K562 (cell line): ENCODE measurements at regions not wholly inside any gene's neighbourhood (a gene's known extent, or its start where the extent isn't known, plus 50 kb on each side); places are given as distances from the start of the nearest gene placed in this dataset.

Experiments used
- ATAC-seq: fragments of 200-7000 bp; cut with Tn5 transposase; 3 replicates; pipeline ENCODE4 v1.9.1; 2020; ENCODE audit warnings: moderate library complexity
- BruUV-seq: library from RNA; stranded (reverse); fragments of 400-500 nt; replicated peaks from 2 replicates; lab custom pipeline; 2021; lab: Mats Ljungman, UMichigan
- CTCF ChIA-PET: fragments of 300-600 bp; formaldehyde crosslinking; extraction: SDS; loops from one replicate; lab custom pipeline; 2021; ENCODE audit warnings: low intra/inter-chr PET ratio; lab: Yijun Ruan, JAX
- POLR2A ChIA-PET: fragments of 300-600, 350-650 bp; sonication (Branson Sonifier 250); formaldehyde crosslinking; extraction: SDS; loops from one replicate; lab custom pipeline; 2021; ENCODE audit warnings: antibody characterized with exemption, inconsistent platforms; lab: Yijun Ruan, JAX
- DNase-seq, 4 experiments: peaks; one replicate each; pipeline versions ENCODE4 v3.0.0 to v3.0.0-alpha.2; 2011 to 2018; ENCODE audit warnings: low spot score in 3 of 4, mixed read lengths in 3 of 4; ENCODE audit errors: extremely low read depth in 1 of 4
- FAIRE-seq: peaks from 2 replicates; lab custom pipeline; 2011; peaks lifted over from hg19 to GRCh38; lab: Jason Lieb, UNC
- H2AFZ ChIP-seq: 2 replicates; pipeline ENCODE4 v1.6.0; 2011; ENCODE audit warnings: low read depth, low read length, control low read depth, inconsistent platforms
- H3K27ac ChIP-seq: fragments of 200-600 bp; 3 replicates; pipeline ENCODE4 v1.8.0; 2011; ENCODE audit warnings: low read depth, mild to moderate bottlenecking, control low read depth, inconsistent platforms, low read length, moderate library complexity, mixed read lengths; ENCODE audit errors: extremely low read depth
- H3K27me3 ChIP-seq, 2 experiments: fragments of 300-600 bp in 1 of 2; 2 replicates in 1 of 2; 3 replicates in 1 of 2; pipeline versions ENCODE4 v1.6.0 to v1.8.0; 2011; ENCODE audit warnings: inconsistent platforms in 2 of 2, low read length in 2 of 2, mild to moderate bottlenecking in 1 of 2, mixed read lengths in 1 of 2, moderate library complexity in 1 of 2; ENCODE audit not compliant: control insufficient read depth in 2 of 2, insufficient read depth in 2 of 2
- H3K36me3 ChIP-seq: fragments of 300-600 bp; 3 replicates; pipeline ENCODE4 v1.8.0; 2011; ENCODE audit warnings: mild to moderate bottlenecking, low read length, inconsistent platforms; ENCODE audit not compliant: control insufficient read depth, insufficient read depth
- H3K4me1 ChIP-seq, 2 experiments: fragments of 200-600 bp in 1 of 2; replicated peaks in 1 of 2; 2 replicates in 1 of 2; 3 replicates in 1 of 2; pipeline versions ENCODE4 v1.5.1 to v1.8.0; 2011; ENCODE audit warnings: inconsistent platforms in 2 of 2, low read length in 2 of 2, mild to moderate bottlenecking in 1 of 2, mixed read lengths in 1 of 2, moderate library complexity in 1 of 2; ENCODE audit not compliant: control insufficient read depth in 2 of 2, insufficient read depth in 2 of 2
- H3K4me2 ChIP-seq: 2 replicates; pipeline ENCODE4 v1.6.1; 2011; ENCODE audit warnings: low read length, control low read depth, inconsistent platforms, mixed read lengths; ENCODE audit not compliant: insufficient read depth
- H3K4me3 ChIP-seq: fragments of 200-600 bp; sonication (generic), shearing (Covaris generic); 2 replicates; pipeline ENCODE4 v1.5.1; 2016; ENCODE audit warnings: control low read depth, inconsistent platforms
- H3K79me2 ChIP-seq: fragments of 200-600 bp; 3 replicates; pipeline ENCODE4 v1.8.0; 2011; ENCODE audit warnings: low read length, inconsistent platforms; ENCODE audit not compliant: control insufficient read depth, insufficient read depth
- H3K9ac ChIP-seq, 2 experiments: 2 replicates each; pipeline versions ENCODE4 v1.6.0 to v1.6.1; 2011; ENCODE audit warnings: low read depth in 2 of 2, low read length in 2 of 2, control low read depth in 1 of 2, inconsistent platforms in 1 of 2, mild to moderate bottlenecking in 1 of 2, mixed read lengths in 1 of 2; ENCODE audit not compliant: insufficient read depth in 1 of 2
- H3K9me1 ChIP-seq: one replicate; pipeline ENCODE4 v1.6.0; 2011; ENCODE audit warnings: inconsistent platforms, mild to moderate bottlenecking, low read length, moderate library complexity; ENCODE audit not compliant: control insufficient read depth, insufficient read depth
- H3K9me3 ChIP-seq: replicated peaks from 2 replicates; pipeline ENCODE4 v1.5.1; 2011; ENCODE audit warnings: low read depth, low read length, inconsistent platforms; ENCODE audit not compliant: control insufficient read depth, insufficient read depth
- H4K20me1 ChIP-seq: replicated peaks from 2 replicates; pipeline ENCODE4 v1.6.1; 2011; ENCODE audit warnings: low read length, inconsistent platforms, mixed read lengths; ENCODE audit not compliant: control insufficient read depth, insufficient read depth
- GABPB1 ChIP-seq: sonication (generic); formaldehyde crosslinking; IDR thresholded peaks from 2 replicates; pipeline ENCODE4 v1.8.0; 2022; ENCODE audit warnings: mild to moderate bottlenecking, missing genetic modification reagents
- MITF ChIP-seq: IDR thresholded peaks from 2 replicates; pipeline ENCODE4 v1.6.1; 2014; ENCODE audit warnings: antibody characterized with exemption
- PTTG1 ChIP-seq: fragments of 450-650 bp; IDR thresholded peaks from 2 replicates; pipeline ENCODE4 v1.6.1; 2016; ENCODE audit warnings: low read depth, mild to moderate bottlenecking, missing genetic modification characterization, missing compliant biosample characterization
- RCOR1 ChIP-seq, 2 experiments: IDR thresholded peaks; 2 replicates each; pipeline ENCODE4 v1.6.1; 2012; ENCODE audit warnings: low read depth in 2 of 2, low read length in 2 of 2, borderline replicate concordance in 1 of 2, improper control_type of control experiment in 1 of 2
- ZHX1 ChIP-seq: fragments of 150-350 bp; conservative IDR thresholded peaks from 2 replicates; pipeline ENCODE4 v1.6.1; 2014; ENCODE audit warnings: low read length
- WGBS: fragments of 100-300 bp; shearing (Covaris generic); methylation state at CpG from one replicate; pipeline ENCODE4 v1.1.6; 2016; ENCODE audit warnings: low coverage, mixed read lengths; ENCODE audit not compliant: insufficient coverage; ENCODE audit errors: missing lambda C conversion rate; 5-methylcytosine and 5-hydroxymethylcytosine counted together
- in situ Hi-C: fragments of 300-500 bp; cut with MboI; formaldehyde crosslinking; loops from 4 replicates; pipeline ENCODE4 v1.15.0; 2018; ENCODE audit warnings: inconsistent platforms, mixed read lengths
- intact Hi-C: fragments of 100-400 bp; cut with micrococcal nuclease; formaldehyde crosslinking; loops from 2 replicates; pipeline ENCODE4 v1.14.2; 2022
- TF ChIP-seq, protein P1 (sequence below): fragments of 200-800 bp; sonication (Bioruptor generic); IDR thresholded peaks from 2 replicates; pipeline ENCODE4 v1.6.1; 2017; ENCODE audit warnings: missing genetic modification characterization, missing compliant biosample characterization

- TF ChIP-seq ZHX1, result no peak
- TF ChIP-seq RCOR1 (IDR thresholded peaks at IDR 0.05; ENCODE audit: borderline replicate concordance in 1 of 2, low read depth in 2 of 2, low read length in 2 of 2), result no peak
- TF ChIP-seq, protein P1, sequence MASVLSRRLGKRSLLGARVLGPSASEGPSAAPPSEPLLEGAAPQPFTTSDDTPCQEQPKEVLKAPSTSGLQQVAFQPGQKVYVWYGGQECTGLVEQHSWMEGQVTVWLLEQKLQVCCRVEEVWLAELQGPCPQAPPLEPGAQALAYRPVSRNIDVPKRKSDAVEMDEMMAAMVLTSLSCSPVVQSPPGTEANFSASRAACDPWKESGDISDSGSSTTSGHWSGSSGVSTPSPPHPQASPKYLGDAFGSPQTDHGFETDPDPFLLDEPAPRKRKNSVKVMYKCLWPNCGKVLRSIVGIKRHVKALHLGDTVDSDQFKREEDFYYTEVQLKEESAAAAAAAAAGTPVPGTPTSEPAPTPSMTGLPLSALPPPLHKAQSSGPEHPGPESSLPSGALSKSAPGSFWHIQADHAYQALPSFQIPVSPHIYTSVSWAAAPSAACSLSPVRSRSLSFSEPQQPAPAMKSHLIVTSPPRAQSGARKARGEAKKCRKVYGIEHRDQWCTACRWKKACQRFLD, result no peak
- no peak for TF ChIP-seq PTTG1 (tag)
These were observed 409.0 kb upstream of the PROK2 start (continued) for GRCh38 chr3:72193771-72194430.

GRCh38 chr3:72192572-72192971, 407.6 kb upstream of the PROK2 start:
- POLR2A ChIA-PET, result interaction anchor here (1.0 kb wide), 1 partner anchor 22 kb away, joined by 3 read pairs; no protein-coding TSS in a partner anchor
- Histone ChIP-seq H3K27me3 (no peaks in the 10 kb centered on the region), H3K4me3 (no peak overlapping the region), H3K79me2 (no peaks in the 10 kb centered on the region), H3K9me1 (no peaks in the 10 kb centered on the region), H2AFZ (no peak overlapping the region), H3K9ac (no peak overlapping the region), H3K36me3 (no peaks in the 10 kb centered on the region; the same call in 1 of the 3 replicates), H3K4me2 (no peak overlapping the region), H4K20me1 (no peaks in the 10 kb centered on the region), H3K4me1 (peaks cover 3 to 29% of the 10 kb centered on the region in 2 experiments; a peak in 4 of 5 replicates), H3K27ac (no peak overlapping the region), H3K9me3 (no peaks in the 10 kb centered on the region)
- BruUV-seq, result no TSS peak
- in situ Hi-C loops (no loop called here), intact Hi-C loops (no loop called here)
- 43% methylated on average over 3 of the region's 3 CpGs for WGBS
- DNase-seq (no peak), FAIRE-seq (no peak), ATAC-seq (no peak)
- TF ChIP-seq GABPB1 (CRISPR knock-in tag), result no peak
- TF ChIP-seq MITF, result no peak
- CTCF ChIA-PET, result no interaction called here
